ENCODE measurements at regions not wholly inside any gene's neighbourhood (a gene's known extent, or its start where the extent isn't known, plus 50 kb on each side); places are given as distances from the start of the nearest gene placed in this dataset.

DNA sequence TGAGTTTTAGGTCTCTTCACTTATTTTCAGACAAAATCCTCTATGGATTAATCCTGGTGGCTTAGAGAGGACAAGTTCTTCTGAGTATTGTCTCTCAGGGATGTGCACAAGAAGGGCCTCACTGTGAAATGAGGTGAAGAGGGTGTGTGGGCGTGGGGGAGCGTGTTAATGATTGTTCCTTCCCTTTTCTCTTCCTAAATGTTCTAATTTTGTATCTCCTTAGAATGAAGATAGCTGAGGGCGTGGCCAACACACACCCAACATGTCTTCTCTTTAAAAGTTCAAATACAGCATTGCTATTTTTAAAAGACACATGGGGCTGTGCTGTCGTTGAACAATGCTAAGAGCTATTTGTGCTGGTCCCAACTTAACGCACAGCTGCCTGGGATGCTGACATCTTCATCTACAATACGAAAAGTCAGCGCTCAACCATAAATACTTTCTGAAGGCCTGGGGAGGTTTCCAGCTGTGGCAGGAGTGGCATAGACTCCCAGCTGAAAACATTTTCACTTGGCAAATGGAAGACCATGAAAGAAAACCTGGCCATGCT, 135.9 kb downstream of the JCAD start:
- DNase-seq, result no peak

DNA sequence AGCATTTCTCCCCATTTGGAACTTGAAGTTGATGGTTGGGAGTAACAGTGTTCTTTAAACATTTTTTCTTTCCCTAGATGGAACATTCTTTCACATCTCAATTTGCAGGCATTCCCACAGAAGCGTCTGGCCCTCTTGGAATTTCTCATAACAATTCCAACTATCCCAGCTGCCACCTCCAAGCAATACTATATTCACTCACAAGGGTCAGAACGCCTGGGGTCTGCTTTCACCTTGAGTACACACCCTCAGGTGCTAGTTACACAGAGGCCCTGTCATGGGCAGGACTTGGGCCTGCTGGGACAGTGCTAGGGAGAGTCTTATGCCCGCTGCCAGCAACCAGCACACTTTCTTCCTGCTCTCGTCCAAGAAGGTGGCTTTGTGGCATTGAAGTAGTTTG, 136.5 kb downstream of the JCAD start:
- DNase-seq, result no peak

DNA sequence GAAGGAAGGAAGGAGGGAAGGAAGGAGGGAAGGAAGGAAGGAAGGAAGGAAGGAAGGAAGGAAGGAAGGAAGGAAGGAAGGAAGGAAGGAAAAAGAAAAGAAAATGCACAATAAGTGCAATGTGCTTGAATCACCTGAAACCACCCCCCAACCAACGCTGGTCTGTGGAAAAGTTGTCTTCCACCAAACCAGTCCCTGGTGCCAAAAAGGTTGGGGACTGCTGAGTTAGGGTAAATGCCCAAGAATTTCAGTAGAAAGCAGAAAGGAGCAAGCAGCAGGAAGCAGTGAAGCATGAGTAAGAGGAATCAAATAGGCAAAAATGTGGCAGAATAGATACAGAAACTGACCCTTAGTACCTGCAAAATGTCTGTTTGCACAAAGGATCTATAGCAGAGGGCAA, 137.2 kb downstream of the JCAD start:
- no peak for DNase-seq

DNA sequence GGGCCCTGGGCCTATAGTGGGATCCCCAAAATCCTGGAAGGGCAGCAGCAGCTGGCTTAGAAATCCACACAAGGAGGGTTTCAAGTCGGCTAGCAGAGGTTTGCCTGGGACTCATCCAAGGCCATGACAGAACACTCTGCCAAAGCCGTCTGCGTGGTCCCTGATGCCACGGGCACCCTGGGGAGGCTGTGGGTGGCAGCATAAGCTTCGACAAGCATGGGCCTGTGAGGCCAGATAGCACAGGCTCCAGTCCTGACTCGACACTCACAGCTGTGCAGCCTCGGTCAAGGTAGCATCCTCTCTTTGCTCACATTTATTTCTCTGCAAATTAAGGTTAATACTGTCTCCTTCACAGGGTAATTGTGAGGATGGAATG, 138.3 kb downstream of the JCAD start:
- DNase-seq, result no peak

DNA sequence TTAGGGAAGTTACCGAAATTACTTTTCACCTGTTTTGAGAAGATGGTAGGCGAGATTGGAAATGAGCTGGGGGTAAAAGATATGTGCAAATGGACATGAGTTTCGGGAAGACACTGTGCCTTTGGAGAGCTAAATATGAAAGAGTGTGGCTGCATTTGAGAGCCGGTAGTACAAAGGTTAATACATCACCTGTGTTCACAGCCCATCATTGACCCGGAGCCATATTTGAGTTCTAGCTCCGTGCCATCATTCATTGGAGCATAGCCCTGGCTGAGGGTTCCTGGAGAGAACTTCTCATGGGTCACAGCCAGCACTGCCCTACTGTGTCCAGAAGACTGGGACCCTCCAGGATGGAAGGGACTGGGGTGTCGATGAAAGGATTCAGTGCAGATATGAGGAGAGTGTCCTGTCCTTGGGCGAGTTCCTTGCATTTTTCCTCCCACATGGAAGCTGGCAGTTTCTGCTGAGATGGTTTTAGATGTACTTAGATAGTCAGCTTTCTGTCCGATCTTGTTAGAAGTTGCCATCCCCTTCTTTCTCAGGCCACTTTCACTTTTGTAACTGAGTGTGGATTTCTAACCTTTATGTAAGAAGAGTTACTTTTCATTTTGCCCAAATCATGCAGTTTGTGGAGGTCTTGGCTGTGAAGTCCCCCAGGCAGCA, 138.8 kb downstream of the JCAD start:
- no peak for DNase-seq

DNA sequence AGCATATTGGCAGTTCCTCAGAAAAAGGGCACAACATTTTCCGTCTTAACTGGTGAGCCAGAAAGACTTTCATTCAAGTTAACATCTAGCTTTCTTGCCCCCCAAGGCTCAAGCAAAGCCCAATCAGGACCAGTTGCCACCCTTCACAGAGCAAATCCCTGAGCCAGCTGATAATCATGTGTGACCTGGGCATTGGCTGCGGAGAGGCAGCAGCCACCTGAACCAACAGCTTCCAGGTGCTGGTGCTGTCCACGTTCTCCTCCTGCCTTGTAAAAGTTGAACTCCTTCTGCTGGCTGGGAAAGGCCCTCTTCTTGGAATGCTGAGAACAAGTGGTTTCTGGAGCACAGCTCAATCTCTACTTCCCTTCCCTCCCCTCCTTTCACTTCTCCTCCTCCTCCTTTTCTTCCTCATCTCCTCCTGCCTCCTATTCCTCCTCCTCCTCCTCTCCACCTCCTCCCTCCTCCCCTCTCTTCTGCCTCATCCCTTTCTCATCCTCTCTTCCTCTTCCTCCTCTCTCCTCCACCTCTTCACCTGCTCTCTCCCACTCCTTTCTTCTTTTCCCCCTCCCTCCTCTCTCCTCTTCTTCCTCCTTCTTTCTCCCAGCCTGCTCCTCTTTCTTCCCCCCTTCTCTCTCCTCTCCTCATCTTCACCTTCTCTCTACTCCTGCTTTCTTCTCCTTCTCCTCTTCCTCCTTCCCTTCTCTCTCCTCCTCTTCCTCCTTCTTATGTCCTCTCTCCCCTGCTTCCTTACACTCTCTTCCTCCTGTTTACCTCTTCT, 140.6 kb downstream of the JCAD start:
- no peak for DNase-seq

DNA sequence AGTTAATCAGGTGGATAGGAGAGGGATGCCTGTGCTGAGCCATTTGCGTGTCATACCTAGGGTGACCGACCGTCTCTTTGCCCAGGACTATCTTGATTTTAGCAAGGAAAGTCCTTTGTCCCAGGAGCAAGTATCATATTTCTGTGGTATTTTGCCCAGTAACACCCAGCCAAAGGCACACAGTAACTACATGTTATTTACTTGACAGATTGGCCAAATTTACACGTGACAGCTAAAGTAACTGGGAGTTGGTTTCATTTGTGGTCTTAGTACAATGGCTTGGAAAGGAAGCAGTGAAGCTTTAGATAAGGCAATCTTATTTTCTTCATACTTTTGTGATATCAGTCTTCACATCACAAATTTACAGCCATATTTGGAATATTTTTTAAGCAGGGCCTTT, 142.1 kb downstream of the JCAD start:
- DNase-seq, result no peak

DNA sequence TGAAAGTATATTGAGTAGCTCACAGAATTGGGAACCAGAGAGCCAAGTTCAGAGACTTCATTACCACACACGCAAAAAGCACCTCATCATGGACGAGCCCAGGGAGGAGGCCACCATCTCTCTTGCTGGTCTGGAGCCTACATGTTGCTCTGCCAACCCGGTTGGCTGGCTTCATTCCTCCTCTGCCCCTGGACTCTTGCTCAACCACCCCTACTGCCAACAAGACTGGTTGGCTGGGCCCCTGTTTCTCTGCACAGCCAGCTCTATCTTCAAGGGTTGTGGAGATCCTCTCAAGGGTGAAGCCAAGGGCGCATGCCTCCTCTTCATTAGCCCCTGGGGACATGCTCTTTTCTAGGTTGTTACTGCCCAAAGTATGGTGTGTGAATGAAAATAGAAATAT, 142.7 kb downstream of the JCAD start:
- DNase-seq, result no peak

DNA sequence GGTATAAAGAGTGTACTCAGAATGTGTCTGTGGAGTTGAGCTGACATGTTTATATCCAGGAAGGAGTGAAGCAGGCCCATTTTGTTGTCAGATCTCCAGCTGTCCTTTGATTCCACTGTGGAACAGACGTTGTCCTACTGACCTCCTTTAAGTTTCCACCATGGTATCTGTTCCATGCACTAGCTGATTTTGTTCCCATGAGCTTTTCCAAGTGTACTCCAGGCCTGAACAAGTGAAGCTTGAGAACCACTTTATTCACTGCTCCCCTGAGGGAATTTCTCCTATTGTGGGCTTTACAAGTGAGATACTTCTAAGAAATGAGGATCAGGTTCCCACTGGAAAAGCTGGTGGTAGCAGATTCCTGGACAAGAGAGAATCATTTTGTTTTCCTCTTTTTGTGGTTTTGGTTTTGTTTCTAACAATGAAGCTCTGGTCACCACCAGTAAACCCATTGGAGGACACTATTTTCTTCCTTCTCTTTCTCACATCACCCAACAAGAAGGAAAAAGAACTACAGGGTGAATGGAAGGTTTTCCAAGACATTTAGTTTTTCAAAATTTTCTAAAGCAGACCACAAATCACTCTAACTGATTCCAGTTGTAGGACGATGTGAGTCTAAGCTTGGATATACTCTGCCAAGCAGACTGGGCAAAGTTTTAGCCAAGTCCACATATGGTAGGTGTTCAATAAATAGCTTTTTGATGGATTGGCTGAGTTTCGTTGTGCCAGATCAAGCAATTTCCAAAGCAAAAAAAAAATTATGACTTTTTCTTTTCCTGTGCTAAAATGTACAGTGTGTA, 144.2 kb downstream of the JCAD start:
- DNase-seq, result no peak

DNA sequence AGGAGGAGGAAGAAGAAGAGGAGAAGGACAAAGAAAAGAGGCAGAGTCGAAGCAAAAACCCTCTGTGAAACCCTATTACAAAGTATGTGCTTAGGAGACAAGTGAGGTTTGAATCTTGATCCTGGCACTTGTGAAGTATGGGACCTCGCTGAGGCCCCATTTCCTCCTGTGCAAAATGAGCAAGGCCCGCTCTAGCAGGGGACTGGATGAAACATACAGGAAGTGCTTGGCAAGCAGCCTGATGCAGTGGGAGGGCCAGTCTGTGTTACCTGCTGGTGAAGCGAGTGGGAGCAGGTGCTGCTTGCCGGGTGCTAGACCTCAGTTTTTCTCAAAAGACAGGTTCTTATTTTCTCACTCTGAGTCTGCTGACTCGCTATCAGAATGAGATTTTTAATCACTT, 150.4 kb downstream of the JCAD start:
- DNase-seq, result no peak

DNA sequence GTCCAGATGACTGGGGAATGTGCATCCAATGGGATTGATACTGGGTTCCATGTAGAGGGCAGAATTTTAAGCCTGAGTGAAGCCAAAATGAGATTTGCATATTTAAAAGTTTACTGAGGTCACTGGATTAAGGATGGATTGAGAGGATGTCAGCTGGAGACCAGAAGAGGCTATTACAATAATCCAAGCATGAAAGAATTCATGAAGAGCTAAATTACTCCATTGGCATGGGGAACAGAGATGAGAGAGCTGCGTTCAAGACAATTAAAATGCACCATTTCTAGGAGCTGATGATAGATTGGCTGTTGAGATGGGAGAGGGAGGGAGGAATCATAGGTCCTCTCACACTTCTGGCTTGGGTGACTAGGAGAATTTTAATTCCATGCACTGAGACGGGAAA, 158.5 kb downstream of the JCAD start:
- no peak for DNase-seq

DNA sequence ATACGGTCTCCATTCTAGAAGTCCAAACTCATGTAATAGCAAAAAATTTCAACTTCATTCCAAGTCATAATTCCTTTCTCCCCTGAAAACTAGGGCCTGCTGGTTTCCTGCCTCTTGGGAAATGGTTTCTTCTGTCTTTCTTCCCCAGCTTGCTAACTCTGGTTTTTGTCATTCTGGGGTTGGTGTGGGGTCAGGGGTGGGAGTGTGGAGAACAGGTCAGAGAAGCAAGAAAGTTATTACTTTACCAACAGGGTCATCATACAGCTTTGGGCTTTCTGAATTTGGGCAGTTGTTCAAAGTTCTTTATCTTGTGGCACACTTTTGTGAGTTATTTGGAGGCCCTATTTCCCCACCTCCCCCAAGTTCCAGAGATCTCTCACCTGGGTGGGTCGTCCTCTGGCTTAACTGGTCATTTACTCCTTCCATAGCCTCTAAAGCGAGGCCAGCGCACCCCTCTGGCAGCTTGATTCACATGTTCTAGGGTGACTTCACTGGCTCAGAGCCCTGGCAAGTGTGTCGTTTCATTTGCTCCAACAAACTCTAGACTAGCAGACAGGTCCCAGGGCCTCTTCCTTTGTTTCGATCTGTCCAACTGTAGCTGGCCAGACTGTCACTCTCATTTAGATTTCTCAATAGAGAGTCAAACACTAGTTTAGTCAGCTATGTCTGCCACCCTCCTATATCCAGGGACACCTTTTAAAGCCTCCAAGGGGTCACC, 161.2 kb downstream of the JCAD start:
- DNase-seq, result no peak

DNA sequence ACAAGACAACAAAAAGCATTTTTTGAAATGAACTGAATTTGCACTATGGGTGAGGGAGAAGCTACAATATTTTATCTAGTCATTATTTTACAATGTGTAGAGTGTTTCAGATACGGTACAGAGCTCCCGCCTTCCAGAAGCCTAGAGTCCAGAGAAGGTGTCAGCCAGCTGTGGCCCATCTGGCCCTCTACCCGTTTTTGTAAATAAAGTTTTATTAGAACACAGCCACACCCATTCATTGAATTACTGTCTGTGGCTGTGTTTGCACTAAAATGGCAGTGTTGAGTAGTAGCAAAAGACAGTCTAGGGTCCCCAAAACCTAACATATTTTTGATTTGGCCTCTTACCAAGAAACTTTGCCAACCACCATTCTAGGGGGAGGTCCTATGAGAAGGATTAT, 162.0 kb downstream of the JCAD start:
- no peak for DNase-seq

DNA sequence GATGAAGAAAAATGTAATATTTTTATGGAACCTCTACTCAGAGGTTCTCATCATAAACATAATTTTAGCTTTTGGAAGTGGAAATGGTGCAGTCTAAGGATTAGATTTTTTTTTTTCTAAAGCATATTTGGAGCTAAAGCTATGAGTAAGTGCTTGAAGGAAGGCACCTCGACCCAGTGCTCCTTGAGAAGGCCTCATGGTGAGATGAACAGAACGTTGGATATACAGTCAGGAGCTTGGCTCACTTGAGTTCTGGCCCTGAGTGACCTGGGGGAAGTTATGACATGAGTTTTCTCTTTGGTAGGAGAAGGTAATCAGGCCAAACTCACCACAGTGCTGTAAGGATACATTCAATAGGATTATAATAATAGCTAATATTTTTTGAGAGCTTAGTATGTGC, 163.3 kb downstream of the JCAD start:
- DNase-seq, result no peak

DNA sequence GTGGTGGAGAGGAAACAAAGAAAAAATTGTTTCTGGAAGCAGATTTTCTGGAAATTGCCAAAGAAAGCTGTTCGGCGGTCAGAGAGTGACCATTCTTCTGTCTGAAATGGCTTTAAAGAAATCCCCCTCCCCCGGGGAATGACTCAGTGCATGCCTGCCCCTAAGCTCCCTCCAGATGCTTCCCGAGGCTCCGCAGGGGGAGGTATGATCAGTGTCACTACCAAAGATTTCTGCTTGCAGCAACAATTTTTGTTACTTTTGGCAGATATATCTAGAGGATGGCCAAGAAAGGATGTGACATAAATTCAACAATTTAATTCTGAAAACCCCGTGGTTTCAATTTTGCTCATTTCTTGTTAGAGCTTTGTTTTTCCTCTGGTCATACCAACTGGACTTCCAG, 163.9 kb downstream of the JCAD start:
- DNase-seq, result no peak

DNA sequence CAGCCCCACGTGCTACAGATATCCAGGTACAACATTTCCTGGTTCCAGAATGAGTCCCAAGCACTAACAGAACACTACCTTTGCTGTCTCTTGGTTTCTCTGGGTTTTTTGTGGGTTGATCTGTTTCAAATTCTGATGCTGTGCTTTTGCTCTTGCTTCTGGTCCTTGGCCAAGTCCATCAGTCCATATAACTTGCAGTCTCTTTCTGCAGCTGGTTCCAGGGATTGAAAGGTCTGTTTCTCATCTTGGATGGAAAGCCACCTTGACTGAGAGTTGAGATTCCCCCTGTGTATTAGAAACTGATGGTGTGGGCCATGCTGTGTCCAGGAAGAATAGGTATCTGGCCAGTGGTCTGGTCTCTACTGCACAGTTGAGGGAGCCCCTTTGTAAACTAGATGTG, 171.1 kb downstream of the JCAD start:
- DNase-seq, result no peak

DNA sequence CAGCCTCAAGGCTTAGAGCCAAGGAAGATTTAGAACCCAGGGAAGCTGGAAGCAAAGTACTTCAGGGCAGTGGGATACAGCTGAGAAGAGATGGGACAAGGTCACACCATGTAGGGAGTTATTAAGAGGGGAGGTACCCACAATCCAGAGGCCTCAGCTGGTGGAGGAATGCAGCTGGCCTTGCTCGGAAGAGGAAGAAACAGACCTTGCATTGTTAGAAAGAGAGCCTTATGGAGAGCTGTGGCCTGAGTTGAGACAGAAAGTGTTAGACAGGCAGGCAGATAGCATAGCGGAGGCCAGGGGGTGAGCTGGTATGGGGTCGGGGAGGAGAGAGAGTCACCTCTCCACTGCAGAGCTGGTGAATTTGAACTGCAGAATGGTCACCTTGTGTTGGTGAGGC, 173.1 kb downstream of the JCAD start:
- no peak for DNase-seq

DNA sequence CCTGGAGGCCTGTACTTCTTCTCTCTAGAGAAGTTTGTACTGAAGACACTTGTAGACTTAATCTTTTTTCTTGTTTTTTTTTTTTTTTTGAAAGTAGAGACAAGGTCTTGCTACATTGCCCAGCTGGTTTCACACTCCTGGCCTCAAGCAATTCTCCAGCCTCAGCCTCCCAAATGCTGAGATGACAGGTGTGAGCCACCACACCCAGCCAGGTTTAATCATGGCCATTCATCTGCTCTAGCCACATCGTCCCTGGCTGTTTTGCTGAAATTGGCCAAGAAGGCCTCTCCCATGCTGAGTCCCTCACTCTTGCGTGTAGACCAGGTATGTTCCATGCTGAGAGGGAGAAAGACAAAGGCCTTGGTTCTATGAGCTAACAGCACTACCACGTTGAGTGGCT, 176.2 kb downstream of the JCAD start:
- DNase-seq, result no peak

DNA sequence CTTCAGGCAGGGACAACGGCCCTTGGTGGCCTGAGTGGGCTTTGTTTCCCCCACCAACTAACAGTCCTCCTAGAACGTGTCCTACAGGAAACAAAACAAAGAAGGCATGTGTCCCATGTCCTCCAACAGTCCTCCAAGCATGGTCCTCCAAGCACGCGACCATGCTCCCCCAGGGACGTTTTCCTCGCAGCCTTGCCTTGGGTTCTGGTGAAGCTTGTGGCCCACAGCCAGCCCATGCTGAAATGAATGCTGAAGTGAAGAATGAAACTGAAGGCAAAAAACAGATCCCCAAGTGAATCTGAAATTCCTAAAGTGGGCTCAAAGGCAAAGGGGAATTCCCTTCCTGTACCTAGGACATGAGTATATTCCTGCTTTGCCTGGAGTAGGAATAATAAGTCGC, 176.6 kb downstream of the JCAD start:
- no peak for DNase-seq

DNA sequence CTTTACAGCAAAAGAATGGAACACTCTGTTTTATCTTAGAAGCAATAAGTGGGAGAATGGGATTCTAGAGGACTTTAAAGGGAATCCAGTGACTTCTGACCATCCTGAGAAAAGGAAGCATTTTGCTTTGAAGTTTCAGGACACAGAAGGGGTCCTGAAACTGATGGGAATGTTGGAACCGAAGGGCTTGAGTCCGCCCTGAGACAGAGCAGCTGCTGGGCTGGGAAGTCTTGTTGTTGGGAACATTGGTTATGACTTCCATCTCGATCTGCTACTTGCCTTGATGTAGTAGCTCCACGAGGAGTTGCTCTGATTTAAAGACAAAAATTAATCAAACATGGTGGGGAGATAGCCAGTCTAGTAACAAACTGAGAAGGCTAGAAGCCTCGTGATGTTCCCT, 177.6 kb downstream of the JCAD start:
- DNase-seq, result no peak

DNA sequence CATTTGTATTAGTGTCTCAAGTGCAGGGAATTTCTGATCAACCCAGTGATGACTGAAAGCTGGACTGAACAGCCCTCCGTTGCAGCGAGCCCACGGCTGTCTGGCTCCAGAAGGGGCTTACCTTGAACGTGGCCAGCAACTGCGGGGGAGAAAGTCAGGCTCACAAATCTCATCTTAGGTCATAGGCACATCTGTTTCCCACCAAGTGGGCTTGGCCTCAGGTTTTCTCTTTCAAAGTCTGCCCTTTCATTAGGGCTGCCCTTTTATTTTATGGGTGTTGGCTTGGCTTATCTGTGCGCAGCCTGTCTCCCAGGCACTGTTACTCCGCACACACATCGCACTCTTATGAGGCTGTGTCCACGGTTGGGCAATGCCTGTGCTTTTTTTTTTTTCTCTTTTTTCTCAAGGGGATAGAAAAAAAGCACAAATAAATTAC, 178.0 kb downstream of the JCAD start:
- DNase-seq, result no peak

DNA sequence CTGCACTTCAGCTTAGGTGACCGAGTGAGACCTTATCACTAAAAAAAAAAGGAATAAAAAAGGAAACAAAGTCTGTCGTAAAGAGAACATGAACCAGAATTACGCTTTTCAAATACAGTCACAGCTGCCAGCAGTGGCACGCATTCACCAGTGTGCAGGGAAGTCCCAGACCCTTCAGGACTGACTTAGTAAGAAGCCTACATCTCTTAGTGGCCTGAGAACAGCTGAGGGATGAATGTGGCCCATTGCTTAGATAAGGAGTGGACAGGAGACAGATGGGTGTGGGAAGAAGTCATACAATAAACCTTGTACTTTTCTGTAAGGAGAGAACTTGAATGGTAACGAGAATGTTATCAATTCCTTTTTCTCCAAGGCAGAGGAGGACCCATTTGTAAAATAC, 178.5 kb downstream of the JCAD start:
- DNase-seq, result no peak

DNA sequence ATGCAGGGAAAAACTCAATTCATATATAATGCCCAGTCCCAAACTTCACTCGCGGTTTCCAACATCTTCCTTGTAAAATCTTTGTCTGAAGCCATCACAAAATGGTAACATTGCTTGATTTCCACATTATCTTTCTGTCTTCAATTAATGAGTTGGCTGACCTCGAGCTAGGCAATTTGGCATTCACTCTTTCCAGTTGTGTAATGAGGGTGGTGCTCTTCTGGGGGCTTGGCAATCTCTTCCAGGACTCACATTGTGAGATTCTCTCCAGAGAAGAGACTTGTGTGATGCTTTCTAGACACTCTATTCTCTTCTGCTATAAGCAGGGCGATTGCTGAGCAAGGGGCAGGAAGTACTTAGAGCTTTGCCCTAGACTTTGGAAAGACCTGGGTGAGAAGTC, 179.5 kb downstream of the JCAD start:
- DNase-seq, result no peak

Data from activated CD4-positive, CD25-positive, alpha-beta regulatory T cell (primary cell).